ENCODE measurements at regions not wholly inside any gene's neighbourhood (a gene's known extent, or its start where the extent isn't known, plus 50 kb on each side); places are given as distances from the start of the nearest gene placed in this dataset.

GRCh38 chr7:142506601-142507000 is 242.7 kb upstream of the PRSS1 start:
- TF ChIP-seq POLR2AphosphoS5 (IDR thresholded peaks at IDR 0.05): no peak
- TF ChIP-seq CTCF (IDR thresholded peaks at IDR 0.05): no peak
